ENCODE measurements at regions not wholly inside any gene's neighbourhood (a gene's known extent, or its start where the extent isn't known, plus 50 kb on each side); places are given as distances from the start of the nearest gene placed in this dataset.

GRCh38 chr12:34286934-34287333 is 264.6 kb downstream of the ALG10 start:
- H3K4me3 ChIP-seq (ENCODE audit: low read length), result no peak overlapping the region
- no peak for TF ChIP-seq CTCF (IDR thresholded peaks at IDR 0.05; ENCODE audit: insufficient read depth, low read depth, low read length, missing control alignments)
- DNase-seq (ENCODE audit: low read depth), result no peak

DNA sequence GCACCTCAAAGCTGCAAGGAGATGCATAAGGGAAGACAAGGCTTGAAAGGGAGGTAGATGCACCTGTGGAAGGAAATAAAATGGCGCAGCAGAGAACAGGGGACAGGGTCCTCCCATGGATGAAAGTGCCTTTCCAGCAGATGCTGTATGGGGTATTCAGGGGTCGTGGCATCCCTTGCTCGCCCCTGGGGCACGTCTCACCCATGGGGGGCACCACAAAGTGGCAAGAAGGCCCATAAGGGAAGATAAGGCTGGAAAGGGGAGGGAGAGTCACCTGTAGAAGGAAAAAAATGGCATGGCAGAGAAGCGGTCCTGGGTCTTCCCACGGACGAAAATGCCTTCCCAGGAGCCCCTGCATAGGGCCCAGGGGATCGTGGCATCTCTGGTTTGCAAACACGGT is 265.1 kb downstream of the ALG10 start:
- H3K4me3 ChIP-seq (ENCODE audit: low read length), result no peak overlapping the region
- DNase-seq (ENCODE audit: low read depth), result no peak
- TF ChIP-seq CTCF (IDR thresholded peaks at IDR 0.05; ENCODE audit: insufficient read depth, low read depth, low read length, missing control alignments), result no peak

- DNase-seq (ENCODE audit: low read depth), result no peak
- TF ChIP-seq CTCF (IDR thresholded peaks at IDR 0.05; ENCODE audit: insufficient read depth, low read depth, low read length, missing control alignments), result no peak
- no peak overlapping the region for H3K4me3 ChIP-seq (ENCODE audit: low read length)
Measured at GRCh38 chr12:34287986-34288962, 266.0 kb downstream of the ALG10 start.

DNA sequence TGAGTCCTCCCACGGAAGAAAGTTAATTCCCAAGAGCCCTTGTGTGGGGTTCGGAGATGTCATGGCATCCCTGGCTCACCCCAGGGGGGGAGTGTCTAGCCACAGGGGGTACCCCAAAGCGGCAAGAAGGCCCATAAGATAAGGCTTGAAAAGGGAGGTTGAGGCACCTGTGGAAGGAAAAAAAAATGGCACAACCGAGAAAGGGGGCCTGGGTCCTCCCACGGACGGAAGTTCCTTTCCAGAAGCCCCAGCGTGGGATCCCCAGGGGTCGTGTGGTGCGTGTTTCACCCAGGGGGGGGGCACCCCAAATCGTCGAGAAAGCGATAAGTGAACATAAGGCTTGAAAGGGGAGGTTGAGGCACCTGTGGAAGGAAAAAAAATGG is 266.7 kb downstream of the ALG10 start:
- DNase-seq (ENCODE audit: low read depth), result no peak
- no peak for TF ChIP-seq CTCF (IDR thresholded peaks at IDR 0.05; ENCODE audit: insufficient read depth, low read depth, low read length, missing control alignments)
- H3K4me3 ChIP-seq (ENCODE audit: low read length), result no peak overlapping the region

- no peak for DNase-seq (ENCODE audit: low read depth)
- TF ChIP-seq CTCF (IDR thresholded peaks at IDR 0.05; ENCODE audit: insufficient read depth, low read depth, low read length, missing control alignments), result no peak
- no peak overlapping the region for H3K4me3 ChIP-seq (ENCODE audit: low read length)
Measured at GRCh38 chr12:34289431-34290380, 267.4 kb downstream of the ALG10 start.

DNA sequence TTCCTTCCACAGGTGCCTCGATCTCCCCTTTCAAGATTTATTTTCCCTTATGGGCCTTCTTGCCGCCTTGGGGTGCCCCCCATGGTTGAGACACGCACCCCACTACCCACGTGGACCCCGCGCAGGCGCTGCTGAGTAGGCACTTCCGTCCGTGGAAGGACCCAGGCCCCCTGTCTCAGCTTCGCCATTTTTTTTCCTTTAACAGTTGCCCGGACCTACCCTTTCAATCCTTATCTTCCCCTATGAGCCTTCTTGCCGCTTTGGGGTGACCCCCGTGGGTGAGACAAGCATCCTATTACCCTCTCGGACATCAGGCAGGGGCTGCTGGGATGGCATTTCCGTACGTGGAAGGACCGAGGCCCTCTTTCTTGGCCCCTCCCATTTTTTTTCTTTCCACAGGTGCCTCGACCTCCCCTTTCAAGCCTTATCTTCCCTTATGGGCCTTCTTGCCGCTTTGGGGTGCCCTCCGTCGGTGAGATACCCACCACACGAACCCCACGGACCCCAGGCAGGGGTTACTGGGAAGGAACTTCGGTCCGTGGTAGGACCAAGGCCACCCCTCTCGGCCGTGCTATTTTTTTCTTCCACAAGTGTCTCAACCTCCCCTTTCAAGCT is 268.2 kb downstream of the ALG10 start:
- no peak for DNase-seq (ENCODE audit: low read depth)
- no peak for TF ChIP-seq CTCF (IDR thresholded peaks at IDR 0.05; ENCODE audit: insufficient read depth, low read depth, low read length, missing control alignments)

More for the DNA sequence above, 268.2 kb downstream of the ALG10 start:
- H3K4me3 ChIP-seq (ENCODE audit: low read length), result no peak overlapping the region
